Left lung (tissue), 4 donors: ENCODE measurements at regions not wholly inside any gene's neighbourhood (a gene's known extent, or its start where the extent isn't known, plus 50 kb on each side); places are given as distances from the start of the nearest gene placed in this dataset.

Source experiments
- ATAC-seq: fragments of 200-7000 bp; cut with Tn5 transposase; one replicate; pipeline ENCODE4 v1.9.1; 2020; ENCODE audit warnings: moderate library complexity
- DNase-seq, 4 donors: peaks; one replicate each; pipeline ENCODE4 v3.0.0-alpha.2; 2013 to 2020
- H3K27ac ChIP-seq, 2 donors: fragments of 200-600 bp; sonication (generic) in 1 of 2; one replicate each; pipeline versions ENCODE4 v1.5.0 to v1.8.0; 2020 to 2021
- H3K27me3 ChIP-seq, 2 donors: fragments of 200-600 bp; sonication (generic) in 1 of 2; one replicate each; pipeline versions ENCODE4 v1.5.0 to v1.8.0; 2020 to 2021
- H3K36me3 ChIP-seq, 2 donors: fragments of 200-600 bp; sonication (generic) in 1 of 2; one replicate each; pipeline versions ENCODE4 v1.5.0 to v1.8.0; 2020 to 2021
- H3K4me1 ChIP-seq, 2 donors: fragments of 200-600 bp; one replicate each; pipeline ENCODE4 v1.8.0; 2021
- H3K4me3 ChIP-seq, 2 donors: fragments of 200-600 bp; sonication (generic) in 1 of 2; one replicate each; pipeline versions ENCODE4 v1.5.0 to v1.8.0; 2020 to 2021; ENCODE audit warnings: mild to moderate bottlenecking in 1 of 2
- H3K9me3 ChIP-seq, 2 donors: fragments of 200-600 bp; sonication (generic) in 1 of 2; one replicate each; pipeline versions ENCODE4 v1.5.0 to v1.8.0; 2020 to 2021
- intact Hi-C, 2 donors: fragments of 100-400 bp; cut with DNase I; formaldehyde crosslinking; loops; one replicate each; pipeline versions ENCODE4 v1.11.2 to v1.14.2; 2022
- TF ChIP-seq, protein P1 (sequence below), 2 donors: fragments of 200-600 bp; sonication (generic) in 1 of 2; IDR thresholded peaks; one replicate each; pipeline versions ENCODE4 v1.5.0 to v1.8.0; 2021; ENCODE audit warnings: antibody characterized with exemption in 2 of 2
- donor health status: DM: no; HTN: yes; CAD: no.
- donor health status: DM: no; HTN: no; CAD: no.

DNA sequence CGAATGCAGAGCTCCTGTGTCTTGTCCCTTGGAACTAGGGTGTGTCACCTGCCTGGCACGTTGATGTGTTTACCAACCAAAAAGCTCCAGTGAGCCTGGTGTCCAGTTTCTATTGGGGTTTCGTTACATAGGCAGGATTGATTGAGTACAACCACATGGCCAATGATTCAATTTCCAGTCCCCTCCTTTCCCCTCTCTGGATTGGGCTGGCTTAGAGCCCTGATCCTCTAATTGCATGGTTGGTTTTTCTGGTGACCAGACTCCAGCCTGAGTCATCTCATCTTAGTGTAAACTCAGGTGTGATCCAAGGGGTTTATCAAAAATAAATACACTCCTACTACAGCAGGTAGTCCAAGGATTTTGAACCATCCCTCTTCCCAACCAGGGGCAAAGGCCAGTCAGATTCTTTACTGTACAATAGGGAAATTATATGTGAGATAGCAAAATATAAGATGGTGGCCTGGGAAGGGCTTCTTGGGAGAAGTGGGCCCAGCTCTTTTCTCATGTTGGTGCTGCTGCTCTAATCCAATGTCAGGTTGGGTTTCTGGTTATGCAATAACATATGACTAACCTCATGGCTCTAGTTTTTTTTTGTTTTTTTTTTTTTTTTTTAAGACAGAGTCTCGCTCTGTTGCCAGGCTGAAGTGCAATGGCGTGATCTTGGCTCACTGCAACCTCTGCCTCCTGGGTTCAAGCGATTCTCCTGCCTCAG is 64.7 kb upstream of the MGAT5 start:
- H3K36me3 ChIP-seq: no peaks in the 10 kb centered on the region
- H3K4me3 ChIP-seq: no peak overlapping the region
- TF ChIP-seq, protein P1, sequence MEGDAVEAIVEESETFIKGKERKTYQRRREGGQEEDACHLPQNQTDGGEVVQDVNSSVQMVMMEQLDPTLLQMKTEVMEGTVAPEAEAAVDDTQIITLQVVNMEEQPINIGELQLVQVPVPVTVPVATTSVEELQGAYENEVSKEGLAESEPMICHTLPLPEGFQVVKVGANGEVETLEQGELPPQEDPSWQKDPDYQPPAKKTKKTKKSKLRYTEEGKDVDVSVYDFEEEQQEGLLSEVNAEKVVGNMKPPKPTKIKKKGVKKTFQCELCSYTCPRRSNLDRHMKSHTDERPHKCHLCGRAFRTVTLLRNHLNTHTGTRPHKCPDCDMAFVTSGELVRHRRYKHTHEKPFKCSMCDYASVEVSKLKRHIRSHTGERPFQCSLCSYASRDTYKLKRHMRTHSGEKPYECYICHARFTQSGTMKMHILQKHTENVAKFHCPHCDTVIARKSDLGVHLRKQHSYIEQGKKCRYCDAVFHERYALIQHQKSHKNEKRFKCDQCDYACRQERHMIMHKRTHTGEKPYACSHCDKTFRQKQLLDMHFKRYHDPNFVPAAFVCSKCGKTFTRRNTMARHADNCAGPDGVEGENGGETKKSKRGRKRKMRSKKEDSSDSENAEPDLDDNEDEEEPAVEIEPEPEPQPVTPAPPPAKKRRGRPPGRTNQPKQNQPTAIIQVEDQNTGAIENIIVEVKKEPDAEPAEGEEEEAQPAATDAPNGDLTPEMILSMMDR (IDR thresholded peaks at IDR 0.05): no peak
- no peaks in the 10 kb centered on the region for H3K27me3 ChIP-seq
- intact Hi-C loops: loop anchor here in 1 of 2 donors (10.0 kb wide), 1 partner anchor 64 kb away; no protein-coding TSS in a partner anchor
- ATAC-seq: peak; percentile 64
- no peak overlapping the region for H3K27ac ChIP-seq
- no peaks in the 10 kb centered on the region for H3K4me1 ChIP-seq
- no peak for DNase-seq
- H3K9me3 ChIP-seq: peaks cover 0 to 5% of the 10 kb centered on the region in 2 donors

DNA sequence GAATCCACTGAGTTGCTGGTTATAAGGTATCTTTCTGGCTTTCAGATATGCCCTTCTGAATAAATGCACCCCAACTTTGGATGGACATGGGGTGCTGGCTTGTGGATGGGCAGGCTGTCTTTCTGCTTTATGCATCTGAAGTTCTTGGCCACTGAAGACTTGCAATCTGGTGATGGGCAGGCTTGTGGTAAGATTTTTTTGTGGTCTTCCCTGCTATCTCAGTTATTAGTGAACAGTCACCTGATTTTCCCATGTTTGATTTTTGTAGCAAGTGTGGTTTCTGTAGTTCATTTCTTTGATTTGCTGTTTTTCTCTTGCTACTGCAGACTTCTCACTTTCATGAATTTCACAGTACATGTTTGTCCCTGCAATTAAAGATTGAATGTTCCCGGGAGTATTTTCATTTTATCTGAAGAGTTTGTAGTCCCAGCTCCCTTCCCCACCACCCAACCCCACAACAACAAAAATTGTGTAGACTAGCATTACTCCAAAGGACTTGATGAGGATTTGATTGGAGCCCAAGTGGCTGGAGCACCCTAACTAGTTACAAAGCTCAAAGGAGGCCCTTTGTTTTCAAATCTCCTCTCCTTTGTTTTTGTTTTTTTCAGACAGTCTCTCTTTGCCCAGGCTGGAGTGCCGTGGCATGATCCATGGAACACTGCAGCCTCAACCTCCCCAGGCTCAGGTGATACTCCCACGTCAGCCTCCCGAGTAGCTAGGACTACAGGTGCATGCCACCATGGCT is 63.6 kb upstream of the MGAT5 start:
- no peak for ATAC-seq
- H3K9me3 ChIP-seq: peaks cover 0 to 5% of the 10 kb centered on the region in 2 donors
- intact Hi-C loops: no loop called here
- DNase-seq: no peak
- no peaks in the 10 kb centered on the region for H3K36me3 ChIP-seq
- no peak overlapping the region for H3K27ac ChIP-seq
- H3K4me3 ChIP-seq: no peak overlapping the region
- no peaks in the 10 kb centered on the region for H3K27me3 ChIP-seq
- H3K4me1 ChIP-seq: no peaks in the 10 kb centered on the region
- TF ChIP-seq, protein P1 (IDR thresholded peaks at IDR 0.05): no peak

DNA sequence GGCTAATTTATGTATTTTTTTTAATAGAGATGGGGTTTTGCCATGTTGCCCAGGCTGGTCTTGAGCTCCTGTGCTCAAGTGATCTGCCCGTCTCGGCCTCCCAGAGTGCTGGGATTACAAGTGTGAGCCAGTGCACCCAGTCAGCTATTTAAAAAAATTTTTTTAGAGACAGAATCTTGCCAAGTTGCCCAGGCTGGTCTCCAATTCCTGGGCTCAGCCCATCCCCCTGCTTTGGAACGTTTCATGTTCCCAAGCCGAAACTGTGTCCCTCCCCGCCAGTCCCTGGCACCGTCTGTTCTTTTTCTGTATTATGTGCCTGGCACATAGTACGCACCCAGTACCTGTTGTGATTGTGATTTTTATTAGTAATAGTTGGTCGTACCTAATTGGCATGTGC is 63.1 kb upstream of the MGAT5 start:
- peaks cover 0 to 4% of the 10 kb centered on the region in 2 donors for H3K4me1 ChIP-seq
- no peaks in the 10 kb centered on the region for H3K36me3 ChIP-seq
- H3K4me3 ChIP-seq: no peak overlapping the region
- TF ChIP-seq, protein P1 (IDR thresholded peaks at IDR 0.05): no peak
- no peak overlapping the region for H3K27ac ChIP-seq
- intact Hi-C loops: no loop called here
- ATAC-seq: no peak
- H3K27me3 ChIP-seq: no peaks in the 10 kb centered on the region
- no peak for DNase-seq
- peaks cover 0 to 5% of the 10 kb centered on the region in 2 donors for H3K9me3 ChIP-seq

DNA sequence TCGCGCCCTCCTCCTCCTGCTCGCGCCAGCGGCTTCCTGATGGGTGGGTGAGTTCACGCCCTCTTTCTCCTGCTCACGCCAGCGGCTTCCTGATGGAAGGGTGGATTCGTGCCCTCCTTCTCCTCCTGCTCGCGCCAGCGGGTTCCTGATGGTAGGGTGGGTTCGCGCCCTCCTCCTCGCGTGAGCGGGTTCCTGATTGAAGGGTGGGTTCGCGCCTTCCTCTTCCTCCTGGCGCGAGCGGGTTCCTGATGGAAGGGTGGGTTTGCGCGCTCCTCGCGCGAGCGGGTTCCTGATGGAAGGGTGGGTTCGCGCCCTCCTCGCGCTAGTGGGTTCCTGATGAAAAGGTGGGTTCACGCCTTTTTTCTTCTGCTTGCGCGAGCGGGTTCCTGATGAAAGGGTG is 62.0 kb upstream of the MGAT5 start:
- no peak for ATAC-seq
- intact Hi-C loops: no loop called here
- TF ChIP-seq, protein P1 (IDR thresholded peaks at IDR 0.05): no peak

DNA sequence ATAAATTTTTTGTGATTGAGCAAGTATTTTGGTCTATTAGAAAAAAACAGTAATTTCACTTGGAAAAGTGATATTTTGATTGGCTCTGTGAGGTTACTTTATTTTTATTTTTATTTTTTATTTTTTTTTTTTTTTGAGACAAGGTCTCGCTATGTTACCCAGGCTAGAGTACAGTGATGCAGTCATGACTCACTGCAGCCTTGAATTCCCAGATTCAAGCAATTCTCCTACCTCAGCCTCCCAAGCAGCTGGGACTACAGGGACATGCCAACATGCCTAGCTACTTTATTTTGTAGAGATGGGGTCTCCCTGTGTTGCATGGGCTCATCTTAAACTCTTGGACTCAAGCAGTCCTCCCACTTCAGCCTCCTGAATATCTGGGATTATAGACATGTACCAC is 60.9 kb upstream of the MGAT5 start:
- DNase-seq (no peak), ATAC-seq (no peak)
- H3K9me3 ChIP-seq: peaks cover 0 to 5% of the 10 kb centered on the region in 2 donors
- H3K27me3 ChIP-seq: no peaks in the 10 kb centered on the region
- no peaks in the 10 kb centered on the region for H3K36me3 ChIP-seq
- TF ChIP-seq, protein P1 (IDR thresholded peaks at IDR 0.05): no peak
- intact Hi-C loops: no loop called here
- no peak overlapping the region for H3K4me3 ChIP-seq
- H3K27ac ChIP-seq: no peak overlapping the region
- H3K4me1 ChIP-seq: peaks cover 0 to 13% of the 10 kb centered on the region in 2 donors

More for the DNA sequence above, 62.0 kb upstream of the MGAT5 start:
- H3K27ac ChIP-seq: no peak overlapping the region
- H3K36me3 ChIP-seq: no peaks in the 10 kb centered on the region
- no peak overlapping the region for H3K4me3 ChIP-seq
- no peak for DNase-seq
- H3K4me1 ChIP-seq: peaks cover 0 to 8% of the 10 kb centered on the region in 2 donors
- H3K27me3 ChIP-seq: no peaks in the 10 kb centered on the region
- H3K9me3 ChIP-seq: peaks cover 0 to 5% of the 10 kb centered on the region in 2 donors
